ENCODE measurements at regions not wholly inside any gene's neighbourhood (a gene's known extent, or its start where the extent isn't known, plus 50 kb on each side); places are given as distances from the start of the nearest gene placed in this dataset.

GRCh38 chr13:30126903-30127428 lies 180.4 kb downstream of the KATNAL1 start:
- TF ChIP-seq POLR2AphosphoS5 (IDR thresholded peaks at IDR 0.05) (no peak), EP300 (IDR thresholded peaks at IDR 0.05) (no peak), POLR2A (IDR thresholded peaks at IDR 0.05) (no peak)
- TF ChIP-seq, protein P1, sequence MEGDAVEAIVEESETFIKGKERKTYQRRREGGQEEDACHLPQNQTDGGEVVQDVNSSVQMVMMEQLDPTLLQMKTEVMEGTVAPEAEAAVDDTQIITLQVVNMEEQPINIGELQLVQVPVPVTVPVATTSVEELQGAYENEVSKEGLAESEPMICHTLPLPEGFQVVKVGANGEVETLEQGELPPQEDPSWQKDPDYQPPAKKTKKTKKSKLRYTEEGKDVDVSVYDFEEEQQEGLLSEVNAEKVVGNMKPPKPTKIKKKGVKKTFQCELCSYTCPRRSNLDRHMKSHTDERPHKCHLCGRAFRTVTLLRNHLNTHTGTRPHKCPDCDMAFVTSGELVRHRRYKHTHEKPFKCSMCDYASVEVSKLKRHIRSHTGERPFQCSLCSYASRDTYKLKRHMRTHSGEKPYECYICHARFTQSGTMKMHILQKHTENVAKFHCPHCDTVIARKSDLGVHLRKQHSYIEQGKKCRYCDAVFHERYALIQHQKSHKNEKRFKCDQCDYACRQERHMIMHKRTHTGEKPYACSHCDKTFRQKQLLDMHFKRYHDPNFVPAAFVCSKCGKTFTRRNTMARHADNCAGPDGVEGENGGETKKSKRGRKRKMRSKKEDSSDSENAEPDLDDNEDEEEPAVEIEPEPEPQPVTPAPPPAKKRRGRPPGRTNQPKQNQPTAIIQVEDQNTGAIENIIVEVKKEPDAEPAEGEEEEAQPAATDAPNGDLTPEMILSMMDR (IDR thresholded peaks at IDR 0.05) = no peak
